ENCODE measurements at regions not wholly inside any gene's neighbourhood (a gene's known extent, or its start where the extent isn't known, plus 50 kb on each side); places are given as distances from the start of the nearest gene placed in this dataset.
A peak's percentile ranks its signal among the peaks of the same experiment; 100 is the strongest.

GRCh38 chr19:31668921-31669320 is 319.7 kb upstream of the TSHZ3 start:
- DNase-seq = no peak

GRCh38 chr19:31670931-31671330 is 321.7 kb upstream of the TSHZ3 start:
- DNase-seq = no peak

- DNase-seq = no peak
Measured at GRCh38 chr19:31671411-31672035, 322.3 kb upstream of the TSHZ3 start.

- DNase-seq = no peak
Measured at GRCh38 chr19:31674503-31675192, 325.4 kb upstream of the TSHZ3 start.

- DNase-seq = no peak
Measured at GRCh38 chr19:31675193-31675913, 326.1 kb upstream of the TSHZ3 start.

- DNase-seq = no peak
Measured at GRCh38 chr19:31676271-31677004, 327.2 kb upstream of the TSHZ3 start.

GRCh38 chr19:31678421-31678820 is 329.2 kb upstream of the TSHZ3 start:
- no peak for DNase-seq

GRCh38 chr19:31681121-31681520 is 331.9 kb upstream of the TSHZ3 start:
- DNase-seq = no peak

- DNase-seq = no peak
Measured at GRCh38 chr19:31693131-31693932, 344.1 kb upstream of the TSHZ3 start.

GRCh38 chr19:31693933-31694269 is 344.7 kb upstream of the TSHZ3 start:
- no peak for DNase-seq

GRCh38 chr19:31694761-31695160 is 345.5 kb upstream of the TSHZ3 start:
- DNase-seq = no peak

- no peak for DNase-seq
Measured at GRCh38 chr19:31699421-31699820, 350.2 kb upstream of the TSHZ3 start.

- no peak for DNase-seq
Measured at GRCh38 chr19:31701146-31701545, 351.9 kb upstream of the TSHZ3 start.

- DNase-seq = no peak
Measured at GRCh38 chr19:31705656-31706055, 356.4 kb upstream of the TSHZ3 start.

GRCh38 chr19:31706131-31706530 is 356.9 kb upstream of the TSHZ3 start:
- no peak for DNase-seq

- peak; percentile 39 for DNase-seq
Measured at GRCh38 chr19:31706691-31707620, 357.7 kb upstream of the TSHZ3 start.

- no peak for DNase-seq
Measured at GRCh38 chr19:31708520-31708919, 359.3 kb upstream of the TSHZ3 start.

GRCh38 chr19:31709476-31709875 is 360.2 kb upstream of the TSHZ3 start:
- no peak for DNase-seq

- no peak for DNase-seq
Measured at GRCh38 chr19:31715249-31715945, 366.2 kb upstream of the TSHZ3 start.

- no peak for DNase-seq
Measured at GRCh38 chr19:31716826-31717225, 367.6 kb upstream of the TSHZ3 start.

All from retina (tissue), 1 donor.